SK-N-SH treated with all-trans-retinoic acid at 6 μM for 48 hours (cell line): ENCODE measurements at regions not wholly inside any gene's neighbourhood (a gene's known extent, or its start where the extent isn't known, plus 50 kb on each side); places are given as distances from the start of the nearest gene placed in this dataset.

Source experiments
- ARNTL ChIP-seq: fragments of 450-650 bp; formaldehyde crosslinking; IDR thresholded peaks from 2 replicates; pipeline ENCODE4 v1.5.0; 2020; ENCODE audit warnings: low read depth, mild to moderate bottlenecking, moderate library complexity, borderline replicate concordance
- CREB5 ChIP-seq: fragments of 250-450 bp; sonication (Bioruptor Pico); IDR thresholded peaks from 2 replicates; pipeline ENCODE4 v1.5.1; 2020; ENCODE audit warnings: low read depth, mild to moderate bottlenecking, moderate library complexity
- ISL1 ChIP-seq: fragments of 250-450 bp; sonication (Bioruptor Pico); IDR thresholded peaks from 2 replicates; pipeline ENCODE4 v2.1.2; 2022; ENCODE audit warnings: mild to moderate bottlenecking, moderate library complexity
- OSR1 ChIP-seq: fragments of 250-450 bp; sonication (Bioruptor Pico); IDR thresholded peaks from 2 replicates; pipeline ENCODE4 v1.8.0; 2022; ENCODE audit warnings: moderate library complexity, mild to moderate bottlenecking, inconsistent platforms
- PATZ1 ChIP-seq: fragments of 250-450 bp; sonication (Bioruptor Pico); IDR thresholded peaks from 2 replicates; pipeline ENCODE4 v1.8.0; 2020; ENCODE audit warnings: mild to moderate bottlenecking, moderate library complexity, borderline replicate concordance
- ZFP3 ChIP-seq: fragments of 250-450 bp; sonication (Bioruptor Pico); IDR thresholded peaks from 2 replicates; pipeline ENCODE4 v1.5.0; 2020; ENCODE audit warnings: mild to moderate bottlenecking, moderate library complexity
- ZNF565 ChIP-seq: fragments of 450-650 bp; formaldehyde crosslinking; conservative IDR thresholded peaks from 2 replicates; pipeline ENCODE4 v1.5.0; 2020; ENCODE audit warnings: low read depth, mild to moderate bottlenecking, moderate library complexity
- TF ChIP-seq, protein P1 (sequence below): fragments of 250-450 bp; sonication (Bioruptor Pico); IDR thresholded peaks from 2 replicates; pipeline ENCODE4 v1.5.1; 2021; ENCODE audit warnings: mild to moderate bottlenecking, moderate library complexity

DNA sequence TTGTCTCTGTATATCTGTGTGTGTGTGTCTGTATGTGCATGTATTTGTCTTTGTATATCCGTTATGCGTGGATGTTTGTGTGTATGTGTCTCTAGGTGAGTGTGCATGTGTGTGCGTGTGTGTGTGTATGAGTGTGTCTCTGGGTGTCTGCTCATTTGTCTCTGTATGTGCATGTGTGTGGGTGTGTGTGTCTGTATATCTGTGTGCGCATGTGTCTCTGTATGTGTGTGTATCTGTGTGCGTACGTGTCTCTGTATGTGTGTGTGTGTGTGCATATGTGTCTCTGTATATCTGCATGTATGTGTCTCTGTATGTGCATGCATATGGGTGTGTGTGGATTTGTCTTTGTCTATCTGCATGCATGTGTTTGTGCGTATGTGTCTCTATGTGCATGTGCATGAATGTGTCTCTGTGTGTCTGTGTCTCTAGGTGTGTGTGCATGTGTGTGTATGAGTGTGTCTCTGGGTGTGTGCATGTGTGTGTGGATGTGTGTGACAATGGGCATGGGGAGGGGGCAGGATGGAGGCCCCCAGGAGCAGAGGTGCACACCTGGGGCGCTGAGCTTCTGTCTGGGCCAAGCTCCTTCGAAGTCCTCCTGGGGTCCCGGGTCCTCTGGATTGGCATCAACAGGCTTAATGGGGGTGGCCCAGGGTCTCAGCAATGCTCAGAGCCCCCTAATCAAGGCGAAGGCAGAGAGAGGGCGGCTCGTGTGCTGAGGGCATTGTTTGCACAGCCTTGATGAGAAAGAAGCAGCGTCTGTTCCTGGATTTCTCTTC lies 373.4 kb upstream of the IRX4 start:
- TF ChIP-seq ARNTL (CRISPR knock-in tag) = no peak
- no peak for TF ChIP-seq ZFP3 (CRISPR knock-in tag)
- no peak for TF ChIP-seq OSR1
- no peak for TF ChIP-seq PATZ1
- no peak for TF ChIP-seq ISL1 (CRISPR knock-in tag)
- TF ChIP-seq, protein P1, sequence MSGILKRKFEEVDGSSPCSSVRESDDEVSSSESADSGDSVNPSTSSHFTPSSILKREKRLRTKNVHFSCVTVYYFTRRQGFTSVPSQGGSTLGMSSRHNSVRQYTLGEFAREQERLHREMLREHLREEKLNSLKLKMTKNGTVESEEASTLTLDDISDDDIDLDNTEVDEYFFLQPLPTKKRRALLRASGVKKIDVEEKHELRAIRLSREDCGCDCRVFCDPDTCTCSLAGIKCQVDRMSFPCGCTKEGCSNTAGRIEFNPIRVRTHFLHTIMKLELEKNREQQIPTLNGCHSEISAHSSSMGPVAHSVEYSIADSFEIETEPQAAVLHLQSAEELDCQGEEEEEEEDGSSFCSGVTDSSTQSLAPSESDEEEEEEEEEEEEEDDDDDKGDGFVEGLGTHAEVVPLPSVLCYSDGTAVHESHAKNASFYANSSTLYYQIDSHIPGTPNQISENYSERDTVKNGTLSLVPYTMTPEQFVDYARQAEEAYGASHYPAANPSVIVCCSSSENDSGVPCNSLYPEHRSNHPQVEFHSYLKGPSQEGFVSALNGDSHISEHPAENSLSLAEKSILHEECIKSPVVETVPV (CRISPR knock-in tag) = no peak
- no peak for TF ChIP-seq ZNF565 (CRISPR knock-in tag)
- no peak for TF ChIP-seq CREB5
